Endothelial cell of umbilical vein (primary cell): ENCODE measurements at regions not wholly inside any gene's neighbourhood (a gene's known extent, or its start where the extent isn't known, plus 50 kb on each side); places are given as distances from the start of the nearest gene placed in this dataset.

Experiments used
- BruUV-seq: library from RNA; stranded (reverse); fragments of 400-500 nt; replicated peaks from 2 replicates; lab custom pipeline; 2021; lab: Mats Ljungman, UMichigan
- CTCF ChIA-PET: fragments of 300-600, 350-600 bp; sonication (Branson Sonifier 250); formaldehyde crosslinking; loops from one replicate; lab custom pipeline; 2021; ENCODE audit warnings: antibody characterized with exemption, inconsistent platforms; lab: Charles Lee
- POLR2A ChIA-PET: fragments of 300-600, 350-600 bp; sonication (Branson Sonifier 250); formaldehyde crosslinking; loops from one replicate; lab custom pipeline; 2021; ENCODE audit warnings: antibody characterized with exemption, inconsistent platforms; lab: Charles Lee
- DNase-seq: peaks from one replicate; pipeline ENCODE4 v3.0.0-alpha.2; 2011; ENCODE audit warnings: low read depth, low spot score
- FAIRE-seq: peaks from 2 replicates; lab custom pipeline; 2011; peaks lifted over from hg19 to GRCh38; lab: Jason Lieb, UNC
- H2AFZ ChIP-seq: 2 replicates; pipeline ENCODE4 v1.6.0; 2012; ENCODE audit warnings: low read depth, low read length, control low read depth, inconsistent platforms
- H3K27ac ChIP-seq: 2 replicates; pipeline ENCODE4 v1.5.1; 2011; ENCODE audit warnings: low read depth, mild to moderate bottlenecking, control low read depth, low read length, moderate library complexity; ENCODE audit not compliant: insufficient read depth
- H3K27me3 ChIP-seq, 2 experiments: 2 replicates each; pipeline versions ENCODE4 v1.6.0 to v1.6.1; 2011; ENCODE audit warnings: low read length in 2 of 2, mixed read lengths in 1 of 2; ENCODE audit not compliant: control insufficient read depth in 2 of 2, insufficient read depth in 2 of 2
- H3K36me3 ChIP-seq, 2 experiments: 2 replicates in 1 of 2; 3 replicates in 1 of 2; pipeline ENCODE4 v1.5.1; 2011; ENCODE audit warnings: low read length in 2 of 2, mild to moderate bottlenecking in 1 of 2, moderate library complexity in 1 of 2; ENCODE audit not compliant: control insufficient read depth in 2 of 2, insufficient read depth in 2 of 2; ENCODE audit errors: extremely low read depth in 1 of 2
- H3K4me1 ChIP-seq: 3 replicates; pipeline ENCODE4 v1.5.1; 2011; ENCODE audit warnings: mild to moderate bottlenecking, low read length; ENCODE audit not compliant: control insufficient read depth, insufficient read depth; ENCODE audit errors: extremely low read depth
- H3K4me2 ChIP-seq: 2 replicates; pipeline ENCODE4 v1.6.1; 2011; ENCODE audit warnings: low read length, control low read depth, mixed read lengths; ENCODE audit not compliant: insufficient read depth
- H3K4me3 ChIP-seq, 3 experiments: fragments of 200-600 bp in 1 of 3; sonication (generic), shearing (Covaris generic) in 1 of 3; replicated peaks in 1 of 3; 2 replicates each; pipeline ENCODE4 v1.5.1; 2011 to 2016; ENCODE audit warnings: control low read depth in 3 of 3, low read length in 3 of 3, mild to moderate bottlenecking in 2 of 3, inconsistent platforms in 1 of 3, low read depth in 1 of 3, moderate library complexity in 1 of 3; ENCODE audit not compliant: insufficient read depth in 1 of 3
- H3K79me2 ChIP-seq: 2 replicates; pipeline ENCODE4 v1.6.0; 2012; ENCODE audit warnings: low read length, inconsistent platforms; ENCODE audit not compliant: control insufficient read depth, insufficient read depth
- H3K9ac ChIP-seq: replicated peaks from 2 replicates; pipeline ENCODE3; 2011; ENCODE audit warnings: low read length, control low read depth; ENCODE audit not compliant: insufficient read depth; ENCODE audit errors: extremely low read depth
- H3K9me1 ChIP-seq: replicated peaks from 3 replicates; pipeline ENCODE4 v1.6.0; 2011; ENCODE audit warnings: mild to moderate bottlenecking, low read length; ENCODE audit not compliant: control insufficient read depth, insufficient read depth; ENCODE audit errors: extremely low read depth
- H3K9me3 ChIP-seq: replicated peaks from 2 replicates; pipeline ENCODE4 v1.5.1; 2012; ENCODE audit warnings: low read length, inconsistent platforms; ENCODE audit not compliant: control insufficient read depth, insufficient read depth
- H4K20me1 ChIP-seq: replicated peaks from 2 replicates; pipeline ENCODE3; 2011; ENCODE audit warnings: mild to moderate bottlenecking, low read length; ENCODE audit not compliant: control insufficient read depth, insufficient read depth; ENCODE audit errors: extremely low read depth
- EZH2 ChIP-seq: IDR thresholded peaks from 2 replicates; pipeline ENCODE4 v1.6.1; 2012; ENCODE audit warnings: borderline replicate concordance, low read depth, mild to moderate bottlenecking, moderate library complexity, low read length, inconsistent platforms; ENCODE audit not compliant: severe bottlenecking
- FOS ChIP-seq: IDR thresholded peaks from 2 replicates; pipeline ENCODE4 v1.6.1; 2011; ENCODE audit warnings: mild to moderate bottlenecking, low read length, moderate library complexity, borderline replicate concordance; ENCODE audit not compliant: insufficient read depth
- GATA2 ChIP-seq: IDR thresholded peaks from 2 replicates; pipeline ENCODE4 v1.7.0; 2011; ENCODE audit warnings: low read depth, mild to moderate bottlenecking, moderate library complexity, mixed read lengths, low read length; ENCODE audit not compliant: insufficient read length, insufficient read depth
- JUN ChIP-seq: IDR thresholded peaks from 2 replicates; pipeline ENCODE4 v1.6.1; 2011; ENCODE audit warnings: borderline replicate concordance, low read depth; ENCODE audit not compliant: insufficient read length, insufficient read depth
- MYC ChIP-seq: IDR thresholded peaks from one replicate; pipeline ENCODE4 v1.6.1; 2011; ENCODE audit warnings: mild to moderate bottlenecking, low read depth, low read length
- POLR2A ChIP-seq: IDR thresholded peaks from 2 replicates; pipeline ENCODE4 v1.6.1; 2012; ENCODE audit warnings: low read depth, mild to moderate bottlenecking, control low read depth, low read length
- POLR2AphosphoS5 ChIP-seq: IDR thresholded peaks from 2 replicates; pipeline ENCODE4 v1.6.1; 2012; ENCODE audit warnings: low read depth, mild to moderate bottlenecking, control low read depth, low read length, moderate library complexity; ENCODE audit not compliant: insufficient read depth
- dilution Hi-C: fragments of 300-500 bp; cut with MboI; formaldehyde crosslinking; loops from one replicate; pipeline ENCODE4 v1.15.0; 2019; ENCODE audit warnings: low sequenced_read_pairs; ENCODE audit not compliant: extremely low pct_ligation_motif_present
- intact Hi-C: fragments of 100-400 bp; cut with micrococcal nuclease; formaldehyde crosslinking; loops from one replicate; pipeline ENCODE4 v1.10.0; 2022
- TF ChIP-seq, protein P1 (sequence below), 2 donors: IDR thresholded peaks; 1 replicate in 1 of 2; 2 replicates in 1 of 2; pipeline ENCODE4 v1.5.1; 2011; ENCODE audit warnings: low read length in 2 of 2, mild to moderate bottlenecking in 2 of 2, moderate library complexity in 2 of 2, control low read depth in 1 of 2, inconsistent platforms in 1 of 2, low read depth in 1 of 2; ENCODE audit not compliant: insufficient read depth in 1 of 2; ENCODE audit errors: extremely low read depth in 1 of 2
- TF ChIP-seq, protein P2 (sequence below): IDR thresholded peaks from 2 replicates; pipeline ENCODE4 v1.6.1; 2011; ENCODE audit not compliant: insufficient read depth, insufficient read length

DNA sequence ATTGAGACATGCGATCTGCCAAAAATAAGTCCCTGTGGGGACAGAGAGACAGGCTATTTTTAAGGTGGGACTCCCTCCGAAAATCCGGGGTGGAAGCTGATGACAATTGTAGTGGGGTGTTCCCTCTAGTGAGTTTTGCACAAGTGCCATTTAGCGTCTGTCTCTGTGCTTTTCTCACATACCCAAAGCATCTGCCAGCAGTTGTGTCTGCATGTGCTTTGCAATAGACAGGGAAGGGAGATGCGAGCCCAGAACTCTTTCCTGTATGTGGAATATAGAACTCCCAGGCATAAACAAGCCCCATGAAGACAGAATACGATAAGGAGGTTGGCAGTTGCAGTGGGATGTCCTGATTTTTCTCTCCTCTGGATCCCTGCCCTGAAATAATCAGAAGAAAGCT lies 282.7 kb upstream of the XYLT1 start:
- FAIRE-seq: no peak
- Histone ChIP-seq H2AFZ (no peak overlapping the region), H3K79me2 (no peaks in the 10 kb centered on the region), H3K9ac (no peak overlapping the region), H3K4me3 (no peak overlapping the region), H3K9me3 (no peaks in the 10 kb centered on the region), H3K4me2 (no peak overlapping the region), H4K20me1 (no peaks in the 10 kb centered on the region), H3K27ac (no peak overlapping the region), H3K9me1 (no peaks in the 10 kb centered on the region), H3K4me1 (no peaks in the 10 kb centered on the region), H3K36me3 (no peaks in the 10 kb centered on the region), H3K27me3 (no peaks in the 10 kb centered on the region)
- ChIA-PET POLR2A (no interaction called here), CTCF (no interaction called here)
- BruUV-seq: no TSS peak
- intact Hi-C loops: no loop called here
- dilution Hi-C loops: no loop called here
- no peak for DNase-seq
- no peak for TF ChIP-seq POLR2AphosphoS5
- TF ChIP-seq MYC: no peak
- TF ChIP-seq, protein P1, sequence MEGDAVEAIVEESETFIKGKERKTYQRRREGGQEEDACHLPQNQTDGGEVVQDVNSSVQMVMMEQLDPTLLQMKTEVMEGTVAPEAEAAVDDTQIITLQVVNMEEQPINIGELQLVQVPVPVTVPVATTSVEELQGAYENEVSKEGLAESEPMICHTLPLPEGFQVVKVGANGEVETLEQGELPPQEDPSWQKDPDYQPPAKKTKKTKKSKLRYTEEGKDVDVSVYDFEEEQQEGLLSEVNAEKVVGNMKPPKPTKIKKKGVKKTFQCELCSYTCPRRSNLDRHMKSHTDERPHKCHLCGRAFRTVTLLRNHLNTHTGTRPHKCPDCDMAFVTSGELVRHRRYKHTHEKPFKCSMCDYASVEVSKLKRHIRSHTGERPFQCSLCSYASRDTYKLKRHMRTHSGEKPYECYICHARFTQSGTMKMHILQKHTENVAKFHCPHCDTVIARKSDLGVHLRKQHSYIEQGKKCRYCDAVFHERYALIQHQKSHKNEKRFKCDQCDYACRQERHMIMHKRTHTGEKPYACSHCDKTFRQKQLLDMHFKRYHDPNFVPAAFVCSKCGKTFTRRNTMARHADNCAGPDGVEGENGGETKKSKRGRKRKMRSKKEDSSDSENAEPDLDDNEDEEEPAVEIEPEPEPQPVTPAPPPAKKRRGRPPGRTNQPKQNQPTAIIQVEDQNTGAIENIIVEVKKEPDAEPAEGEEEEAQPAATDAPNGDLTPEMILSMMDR (IDR thresholded peaks at IDR 0.05; ENCODE audit: extremely low read depth in 1 of 2, insufficient read depth in 1 of 2, low read depth in 1 of 2, low read length in 2 of 2): no peak
- no peak for TF ChIP-seq GATA2
- TF ChIP-seq EZH2: no peak
- TF ChIP-seq POLR2A: no peak
- no peak for TF ChIP-seq JUN
- TF ChIP-seq, protein P2, sequence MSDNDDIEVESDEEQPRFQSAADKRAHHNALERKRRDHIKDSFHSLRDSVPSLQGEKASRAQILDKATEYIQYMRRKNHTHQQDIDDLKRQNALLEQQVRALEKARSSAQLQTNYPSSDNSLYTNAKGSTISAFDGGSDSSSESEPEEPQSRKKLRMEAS: no peak
- TF ChIP-seq FOS: no peak
